DMS114 treated with DMSO at 0.1 percent for 48 hours (cell line): ENCODE measurements at regions not wholly inside any gene's neighbourhood (a gene's known extent, or its start where the extent isn't known, plus 50 kb on each side); places are given as distances from the start of the nearest gene placed in this dataset.

ENCODE experiments used
- DNase-seq: peaks from one replicate; lab custom pipeline; 2025; ENCODE audit not compliant: unreplicated experiment; lab: John Stamatoyannopoulos, UW

- DNase-seq, result no peak
These were observed 147.8 kb downstream of the EN1 start for GRCh38 chr2:118699447-118700175.

GRCh38 chr2:118698564-118698963 lies 148.9 kb downstream of the EN1 start:
- no peak for DNase-seq

- DNase-seq, result no peak
These were observed 149.7 kb downstream of the EN1 start for GRCh38 chr2:118697781-118698180.

GRCh38 chr2:118696786-118697465 lies 150.5 kb downstream of the EN1 start:
- no peak for DNase-seq

GRCh38 chr2:118693287-118693822 lies 154.1 kb downstream of the EN1 start:
- no peak for DNase-seq

GRCh38 chr2:118689874-118690273 lies 157.6 kb downstream of the EN1 start:
- DNase-seq, result no peak

- DNase-seq, result no peak
These were observed 158.0 kb downstream of the EN1 start for GRCh38 chr2:118689456-118689855.

- no peak for DNase-seq
These were observed 158.4 kb downstream of the EN1 start for GRCh38 chr2:118689033-118689432.

- no peak for DNase-seq
These were observed 159.8 kb downstream of the EN1 start for GRCh38 chr2:118687698-118688097.

- DNase-seq, result no peak
These were observed 160.3 kb downstream of the EN1 start for GRCh38 chr2:118687192-118687591.

- DNase-seq, result no peak
These were observed 161.1 kb downstream of the EN1 start for GRCh38 chr2:118686346-118686745.

GRCh38 chr2:118683460-118683859 lies 164.0 kb downstream of the EN1 start:
- DNase-seq, result no peak

- no peak for DNase-seq
These were observed 168.5 kb downstream of the EN1 start for GRCh38 chr2:118678985-118679384.

GRCh38 chr2:118677546-118677945 lies 169.9 kb downstream of the EN1 start:
- DNase-seq, result no peak

- no peak for DNase-seq
These were observed 171.9 kb downstream of the EN1 start for GRCh38 chr2:118675531-118675930.

GRCh38 chr2:118672571-118673158 lies 174.8 kb downstream of the EN1 start:
- no peak for DNase-seq

- no peak for DNase-seq
These were observed 175.6 kb downstream of the EN1 start for GRCh38 chr2:118671701-118672454.

- DNase-seq, result no peak
These were observed 176.6 kb downstream of the EN1 start for GRCh38 chr2:118670838-118671237.

- DNase-seq, result no peak
These were observed 177.2 kb downstream of the EN1 start for GRCh38 chr2:118670276-118670675.

GRCh38 chr2:118669654-118670053 lies 177.8 kb downstream of the EN1 start:
- no peak for DNase-seq
